LNCAP (cell line): ENCODE measurements at regions not wholly inside any gene's neighbourhood (a gene's known extent, or its start where the extent isn't known, plus 50 kb on each side); places are given as distances from the start of the nearest gene placed in this dataset.

Source experiments
- CTCF ChIP-seq: fragments of 450-650 bp; IDR thresholded peaks from 2 replicates; pipeline ENCODE4 v1.5.1; 2017; ENCODE audit warnings: mild to moderate bottlenecking

DNA sequence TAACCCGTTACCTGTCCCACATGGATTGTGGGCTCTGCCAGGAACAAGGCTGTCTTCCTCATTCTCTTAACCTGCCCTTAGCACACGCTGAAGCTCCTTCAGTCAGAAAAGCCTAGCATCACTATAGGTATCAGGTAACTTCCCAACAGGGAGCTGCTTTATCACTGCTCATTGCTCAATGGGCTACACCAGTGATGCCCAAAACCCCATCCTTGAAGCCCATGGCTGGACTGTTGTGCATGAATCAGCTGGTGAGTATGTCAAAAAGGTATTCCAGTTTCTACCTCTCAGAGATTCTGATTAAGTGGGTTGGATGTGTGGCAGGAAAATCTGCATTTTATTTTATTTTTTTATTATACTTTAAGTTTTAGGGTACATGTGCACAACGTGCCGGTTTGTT, 362.2 kb downstream of the LRATD1 start:
- no peak for TF ChIP-seq CTCF

DNA sequence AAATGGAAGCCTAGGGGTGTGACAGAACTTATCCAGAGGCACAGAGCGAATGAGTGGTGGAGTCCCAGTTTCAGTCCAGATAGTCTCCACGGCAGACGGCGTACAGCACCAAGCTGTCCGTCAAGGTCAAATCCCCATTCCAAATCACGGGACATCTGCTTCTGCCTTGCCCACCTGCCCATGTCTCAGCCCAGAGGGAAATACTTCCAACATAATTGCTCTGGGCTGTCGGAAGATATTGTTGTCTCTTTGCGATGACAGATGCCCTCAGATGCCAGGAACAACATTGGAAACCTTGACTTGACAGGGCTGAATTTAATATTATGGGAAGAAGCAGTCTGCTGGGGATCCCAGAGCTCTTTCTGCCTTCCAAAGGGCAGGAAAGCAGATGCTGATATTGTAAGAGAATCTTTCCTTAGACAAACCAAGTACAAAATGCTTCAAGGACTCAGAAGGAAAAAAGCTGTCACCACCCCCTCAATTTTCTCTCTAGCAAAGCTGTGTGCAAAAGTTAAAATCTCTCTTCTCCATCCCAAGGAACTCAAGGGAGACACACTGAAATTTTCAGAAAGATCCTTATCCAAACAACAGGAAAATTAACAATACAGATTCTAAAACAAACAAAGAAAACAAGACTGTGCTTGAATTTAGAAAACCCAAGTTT, 364.0 kb downstream of the LRATD1 start:
- TF ChIP-seq CTCF: no peak

DNA sequence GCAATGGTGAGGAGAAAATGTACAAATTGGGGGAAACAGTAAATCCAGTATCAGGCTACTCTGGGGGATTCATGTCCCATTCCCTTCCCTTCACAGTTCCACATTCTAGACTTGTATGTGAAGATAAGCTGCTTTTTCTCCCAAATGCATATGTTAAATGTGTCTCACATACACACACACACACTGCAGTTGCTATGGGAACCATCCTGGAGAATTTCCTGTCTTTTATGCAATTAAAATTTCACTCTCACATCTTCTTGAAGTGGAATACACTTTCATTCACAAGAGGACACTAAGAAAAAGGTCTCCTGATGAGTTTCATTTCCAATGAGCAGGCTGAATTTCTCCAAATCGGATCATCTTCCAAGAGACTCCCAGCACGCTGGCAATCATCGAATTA, 366.0 kb downstream of the LRATD1 start:
- TF ChIP-seq CTCF: no peak

DNA sequence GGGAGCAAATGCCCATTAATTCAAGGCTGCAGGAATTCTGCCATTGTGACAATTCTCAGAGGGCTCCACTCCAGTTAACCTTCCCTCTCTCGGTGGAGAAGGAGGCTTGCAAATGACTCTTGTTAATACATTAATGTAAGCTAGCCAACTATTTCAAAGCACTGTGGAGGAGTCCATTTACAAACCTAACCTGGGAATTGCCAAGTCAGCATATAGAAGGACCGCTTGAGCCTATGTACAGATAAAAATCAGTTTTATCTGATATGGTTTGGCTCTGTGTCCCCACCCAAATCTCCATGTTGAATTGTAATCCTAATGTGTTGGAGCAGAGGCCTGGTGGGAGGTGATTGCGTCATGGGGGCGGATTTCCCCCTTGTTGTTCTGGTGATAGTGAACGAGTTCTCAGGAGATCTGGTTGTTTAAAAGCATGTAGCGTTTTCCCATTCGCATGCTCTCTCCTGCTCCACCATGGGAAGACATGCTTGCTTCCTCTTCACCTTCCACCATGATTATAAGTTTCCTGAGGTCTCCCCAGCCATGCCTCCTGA, 366.7 kb downstream of the LRATD1 start:
- no peak for TF ChIP-seq CTCF

GRCh38 chr2:15006667-15007066, 374.1 kb downstream of the LRATD1 start:
- TF ChIP-seq CTCF: no peak

GRCh38 chr2:15009681-15010080, 377.2 kb downstream of the LRATD1 start:
- TF ChIP-seq CTCF: no peak

- no peak for TF ChIP-seq CTCF
Observed at GRCh38 chr2:15010346-15010745, 377.8 kb downstream of the LRATD1 start.

- no peak for TF ChIP-seq CTCF
Observed at GRCh38 chr2:15018814-15019213, 386.3 kb downstream of the LRATD1 start.
